MM.1S (cell line): ENCODE measurements at regions not wholly inside any gene's neighbourhood (a gene's known extent, or its start where the extent isn't known, plus 50 kb on each side); places are given as distances from the start of the nearest gene placed in this dataset.
"Not testable (repeated sequence)": the region's sequence is repeated elsewhere in the genome, so short reads cannot be mapped to it uniquely, and the experiment has no call there.

Experiments
- DNase-seq: peaks from one replicate; pipeline ENCODE4 v3.0.0-alpha.2; 2015
- H2AFZ ChIP-seq: fragments of 300-600 bp; sonication (generic); 2 replicates; pipeline ENCODE4 v1.6.0; 2016; ENCODE audit warnings: antibody characterized with exemption, low read length
- H3F3A ChIP-seq: fragments of 300-600 bp; sonication (generic); 2 replicates; pipeline ENCODE4 v1.6.1; 2016; ENCODE audit warnings: mild to moderate bottlenecking, antibody characterized with exemption, low read length, moderate library complexity, mixed read lengths; ENCODE audit not compliant: insufficient read depth
- H3K27ac ChIP-seq: fragments of 300-600 bp; sonication (generic); 2 replicates; pipeline ENCODE4 v1.5.1; 2016; ENCODE audit warnings: mild to moderate bottlenecking, low read length
- H3K27me3 ChIP-seq: fragments of 300-600 bp; sonication (generic); replicated peaks from 2 replicates; pipeline ENCODE4 v1.6.0; 2016; ENCODE audit warnings: low read length; ENCODE audit not compliant: insufficient read depth
- H3K36me3 ChIP-seq: fragments of 300-600 bp; sonication (generic); replicated peaks from 2 replicates; pipeline ENCODE4 v1.6.1; 2016; ENCODE audit warnings: mild to moderate bottlenecking, low read length, mixed read lengths; ENCODE audit not compliant: insufficient read depth
- H3K4me1 ChIP-seq: fragments of 300-600 bp; sonication (generic); 2 replicates; pipeline ENCODE4 v1.6.1; 2016; ENCODE audit warnings: low read length, mixed read lengths
- H3K4me2 ChIP-seq: fragments of 300-600 bp; sonication (generic); 2 replicates; pipeline ENCODE4 v1.6.0; 2016; ENCODE audit warnings: low read depth, low read length
- H3K4me3 ChIP-seq: fragments of 300-600 bp; sonication (generic); 2 replicates; pipeline ENCODE4 v1.5.1; 2016; ENCODE audit warnings: low read length, mixed read lengths
- H3K79me2 ChIP-seq: fragments of 300-600 bp; sonication (generic); 2 replicates; pipeline ENCODE4 v1.6.1; 2016; ENCODE audit warnings: mixed run types, low read length, mixed read lengths
- H3K9ac ChIP-seq: fragments of 300-600 bp; sonication (generic); 2 replicates; pipeline ENCODE4 v1.6.1; 2016; ENCODE audit warnings: low read length, mixed read lengths
- H3K9me2 ChIP-seq: fragments of 300-600 bp; sonication (generic); replicated peaks from 2 replicates; pipeline ENCODE4 v1.6.1; 2016; ENCODE audit warnings: mild to moderate bottlenecking, low read length, mixed read lengths; ENCODE audit not compliant: insufficient read depth
- H3K9me3 ChIP-seq: fragments of 300-600 bp; sonication (generic); replicated peaks from 2 replicates; pipeline ENCODE4 v1.6.1; 2016; ENCODE audit warnings: mild to moderate bottlenecking, low read length, mixed read lengths; ENCODE audit not compliant: insufficient read depth
- H4K20me1 ChIP-seq: fragments of 300-600 bp; sonication (generic); 2 replicates; pipeline ENCODE4 v1.6.1; 2016; ENCODE audit warnings: mild to moderate bottlenecking, low read length, moderate library complexity, mixed read lengths; ENCODE audit not compliant: insufficient read depth
- CTCF ChIP-seq: fragments of 300-600 bp; sonication (generic); IDR thresholded peaks from 2 replicates; pipeline ENCODE4 v1.5.1; 2016; ENCODE audit warnings: antibody characterized with exemption, low read length, mixed read lengths
- EZH2 ChIP-seq: fragments of 300-600 bp; sonication (generic); optimal IDR thresholded peaks from 2 replicates; pipeline ENCODE3; 2017; ENCODE audit warnings: low read depth, mild to moderate bottlenecking, antibody characterized with exemption, low read length, mixed read lengths
- EZH2phosphoT487 ChIP-seq: fragments of 300-600 bp; sonication (generic); IDR thresholded peaks from 2 replicates; pipeline ENCODE4 v1.6.1; 2018; ENCODE audit warnings: antibody characterized with exemption, low read length

DNA sequence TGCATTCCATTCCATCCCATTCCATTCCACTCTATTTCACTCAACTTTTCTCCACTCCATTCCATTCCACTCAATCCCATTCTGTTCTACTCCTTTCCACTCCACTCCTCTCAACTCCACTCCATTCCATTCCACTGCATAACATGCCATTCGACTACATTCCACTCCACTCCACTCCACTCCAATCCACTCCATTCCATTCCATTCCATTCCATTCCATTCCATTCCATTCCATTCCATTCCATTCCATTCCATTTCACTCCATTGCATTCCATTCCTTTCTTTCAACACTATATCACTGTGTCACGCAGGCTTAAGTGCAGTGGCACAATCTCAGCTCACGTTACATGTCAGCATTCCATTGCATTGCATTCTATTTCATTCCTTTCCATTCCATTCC lies 1430.4 kb downstream of the TSPY10 start:
- not testable (repeated sequence) for H3K9me3 ChIP-seq, H3F3A ChIP-seq, H3K4me3 ChIP-seq, DNase-seq, H3K4me1 ChIP-seq, H2AFZ ChIP-seq, H3K36me3 ChIP-seq, H3K79me2 ChIP-seq, H3K9ac ChIP-seq, H3K4me2 ChIP-seq, H3K27me3 ChIP-seq, H3K27ac ChIP-seq, H4K20me1 ChIP-seq, H3K9me2 ChIP-seq

DNA sequence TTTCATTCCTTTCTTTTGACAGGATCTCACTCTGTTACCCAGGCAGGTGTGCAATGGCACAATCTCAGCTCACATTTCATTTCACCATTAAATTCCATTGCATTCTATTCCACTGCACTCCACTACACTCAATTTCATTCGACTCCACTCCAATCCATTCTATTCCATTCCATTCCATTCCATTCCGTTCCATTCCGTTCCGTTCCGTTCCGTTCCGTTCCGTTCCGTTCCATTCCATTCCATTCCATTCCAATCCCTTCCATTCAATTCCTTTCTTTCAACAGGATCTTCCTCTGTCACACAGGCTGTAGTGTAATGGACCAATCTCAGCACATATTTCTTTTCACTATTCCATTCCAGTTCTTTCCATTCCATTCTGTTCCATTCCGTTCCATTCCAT lies 1445.7 kb downstream of the TSPY10 start:
- Histone ChIP-seq H3K4me2 (no peak overlapping the region), H3K9ac (no peak overlapping the region), H3K36me3 (no peaks in the 10 kb centered on the region), H3K4me1 (no peaks in the 10 kb centered on the region), H4K20me1 (no peaks in the 10 kb centered on the region), H3K27ac (no peak overlapping the region), H3K27me3 (no peaks in the 10 kb centered on the region), H3K9me2 (no peaks in the 10 kb centered on the region), H3K9me3 (no peaks in the 10 kb centered on the region), H2AFZ (no peak overlapping the region), H3F3A (no peaks in the 10 kb centered on the region), H3K79me2 (no peaks in the 10 kb centered on the region), H3K4me3 (no peak overlapping the region)
- no peak for DNase-seq
- TF ChIP-seq EZH2 (no peak), CTCF (no peak), EZH2phosphoT487 (no peak)

DNA sequence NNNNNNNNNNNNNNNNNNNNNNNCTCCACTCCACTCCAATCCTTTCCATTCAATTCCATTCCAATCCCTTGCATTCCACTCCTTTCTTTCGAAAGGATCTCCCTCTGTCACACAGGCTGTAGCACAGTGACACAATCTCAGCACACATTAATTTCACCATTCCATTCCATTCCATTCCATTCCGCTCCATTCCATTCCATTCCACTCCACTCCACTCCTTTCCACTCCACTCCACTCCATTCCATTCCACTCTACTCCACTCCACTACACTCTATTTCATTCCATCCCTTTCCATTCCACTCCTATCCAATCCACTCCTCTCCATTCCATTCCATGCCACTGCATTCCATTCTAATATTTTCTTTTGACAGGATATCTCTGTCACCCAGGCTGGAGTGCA lies 1459.0 kb downstream of the TSPY10 start:
- Histone ChIP-seq H3K36me3 (no peaks in the 10 kb centered on the region), H3K9me3 (no peaks in the 10 kb centered on the region), H4K20me1 (no peaks in the 10 kb centered on the region)

DNA sequence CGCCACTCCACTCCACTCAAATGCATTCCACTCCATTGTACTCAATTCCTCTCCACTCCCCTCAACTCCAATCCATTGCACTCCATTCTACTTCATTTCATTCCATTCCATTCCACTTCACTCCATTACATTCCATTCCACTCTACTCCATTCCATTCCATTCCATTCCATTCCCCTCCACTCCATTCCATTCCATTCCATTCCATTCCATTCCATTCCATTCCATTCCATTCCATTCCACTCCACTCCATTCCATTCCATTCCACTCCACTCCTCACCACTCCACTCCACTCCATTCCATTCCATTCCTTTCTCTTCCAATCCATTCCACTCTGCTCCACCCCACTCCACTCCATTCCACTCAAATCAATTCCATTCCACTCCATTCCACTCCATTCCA lies 1459.9 kb downstream of the TSPY10 start:
- Histone ChIP-seq H3K4me2 (no peak overlapping the region), H2AFZ (no peak overlapping the region), H3K79me2 (no peaks in the 10 kb centered on the region), H3K9me2 (no peaks in the 10 kb centered on the region), H3K9ac (no peak overlapping the region), H3K4me1 (no peaks in the 10 kb centered on the region), H3F3A (no peaks in the 10 kb centered on the region), H3K4me3 (no peak overlapping the region), H3K27me3 (no peaks in the 10 kb centered on the region), H3K27ac (no peak overlapping the region), H4K20me1 (no peaks in the 10 kb centered on the region), H3K36me3 (no peaks in the 10 kb centered on the region), H3K9me3 (no peaks in the 10 kb centered on the region)
- TF ChIP-seq EZH2 (no peak), CTCF (no peak), EZH2phosphoT487 (no peak)
- no peak for DNase-seq

More for the DNA sequence above, 1459.0 kb downstream of the TSPY10 start:
- no peak overlapping the region for H3K4me3 ChIP-seq
- no peak overlapping the region for H3K9ac ChIP-seq
- no peaks in the 10 kb centered on the region for H3K79me2 ChIP-seq
- H3F3A ChIP-seq = no peaks in the 10 kb centered on the region
- no peaks in the 10 kb centered on the region for H3K9me2 ChIP-seq
- TF ChIP-seq EZH2 (no peak), CTCF (no peak), EZH2phosphoT487 (no peak)
- no peak overlapping the region for H3K27ac ChIP-seq
- DNase-seq = no peak
- H2AFZ ChIP-seq = no peak overlapping the region
- no peak overlapping the region for H3K4me2 ChIP-seq
- no peaks in the 10 kb centered on the region for H3K4me1 ChIP-seq
- no peaks in the 10 kb centered on the region for H3K27me3 ChIP-seq
